GM18907 (cell line): ENCODE measurements at regions not wholly inside any gene's neighbourhood (a gene's known extent, or its start where the extent isn't known, plus 50 kb on each side); places are given as distances from the start of the nearest gene placed in this dataset.
"Not testable (repeated sequence)": the region's sequence is repeated elsewhere in the genome, so short reads cannot be mapped to it uniquely, and the experiment has no call there.

Experiments
- ATAC-seq: cut with Tn5 transposase; IDR thresholded peaks from one replicate; pipeline ENCODE4 v1.9.1; 2021; ENCODE audit warnings: mild to moderate bottlenecking, moderate library complexity; ENCODE audit not compliant: unreplicated experiment

DNA sequence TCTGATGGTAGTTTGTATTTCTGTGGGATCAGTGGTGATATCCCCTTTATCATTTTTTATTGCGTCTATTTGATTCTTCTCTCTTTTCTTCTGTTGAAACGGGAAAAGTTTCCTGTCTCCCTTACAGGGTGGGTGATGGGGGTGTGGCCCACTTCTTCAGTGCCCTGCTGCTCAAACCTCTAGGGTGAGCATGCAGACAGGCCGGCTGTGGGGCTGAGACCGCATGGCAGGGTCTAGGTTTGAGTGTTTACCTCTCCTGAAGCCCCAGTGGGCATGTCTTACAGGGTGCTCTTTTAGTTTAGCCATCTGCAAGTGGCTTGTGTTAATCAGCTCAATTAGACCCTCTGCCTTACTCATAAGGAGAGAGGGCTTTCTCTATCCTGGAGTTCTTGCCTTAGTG, 450.0 kb upstream of the EPHA3 start:
- ATAC-seq = no peak

DNA sequence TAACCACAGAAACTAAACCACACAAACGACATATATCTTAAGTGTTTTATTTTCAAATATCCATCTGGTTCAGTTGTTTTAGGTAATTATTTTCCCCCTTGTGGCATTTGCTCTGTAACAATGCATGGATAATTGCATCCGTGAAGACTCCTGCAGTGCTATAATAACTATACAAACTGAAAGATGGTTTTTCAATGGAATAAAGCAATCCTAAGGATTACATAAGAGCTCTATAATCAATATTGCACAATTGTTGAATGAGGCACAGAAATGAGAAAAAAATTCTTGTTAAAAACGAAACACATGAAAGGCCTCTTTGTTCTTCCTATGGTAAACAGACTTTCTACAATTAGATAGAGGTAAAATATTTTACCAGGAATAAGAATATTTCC, 446.0 kb upstream of the EPHA3 start:
- no peak for ATAC-seq

DNA sequence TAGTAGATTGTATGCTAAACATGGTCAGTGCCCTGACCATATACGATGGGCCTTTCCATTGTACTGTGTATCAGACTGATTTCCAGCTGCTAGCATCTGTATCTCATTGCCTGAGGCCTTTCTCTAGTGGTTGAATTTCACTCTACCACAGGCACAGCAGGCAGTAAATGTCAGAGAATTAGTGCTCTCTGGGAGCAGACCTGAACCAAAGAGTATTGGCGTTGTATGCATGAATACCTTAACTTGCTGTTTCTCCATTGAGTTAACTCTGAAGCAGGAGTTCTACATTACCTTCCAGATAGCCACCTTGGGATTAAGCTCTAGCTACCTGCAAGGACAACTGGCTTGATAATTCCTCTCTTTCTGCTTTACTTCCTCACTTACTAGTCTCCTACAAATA, 439.2 kb upstream of the EPHA3 start:
- no peak for ATAC-seq

DNA sequence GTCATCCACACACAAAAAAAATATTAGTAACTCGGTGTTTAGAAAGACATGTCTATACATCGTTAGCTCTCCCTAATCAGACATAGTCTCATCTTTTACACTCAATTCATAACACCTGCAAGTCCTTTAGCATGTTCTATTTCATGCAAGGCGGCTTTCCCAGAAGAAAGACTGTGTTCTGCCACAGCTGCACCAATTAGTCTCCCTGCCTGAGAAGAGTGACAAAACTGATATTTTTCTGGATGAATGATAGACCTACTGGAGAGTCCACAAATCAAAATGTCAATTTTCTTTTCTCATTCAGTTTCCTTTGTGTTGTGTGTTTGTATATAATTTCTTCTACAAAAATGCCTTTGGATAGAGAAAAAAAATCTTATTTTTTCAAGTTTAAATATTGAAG, 435.8 kb upstream of the EPHA3 start:
- ATAC-seq = no peak

DNA sequence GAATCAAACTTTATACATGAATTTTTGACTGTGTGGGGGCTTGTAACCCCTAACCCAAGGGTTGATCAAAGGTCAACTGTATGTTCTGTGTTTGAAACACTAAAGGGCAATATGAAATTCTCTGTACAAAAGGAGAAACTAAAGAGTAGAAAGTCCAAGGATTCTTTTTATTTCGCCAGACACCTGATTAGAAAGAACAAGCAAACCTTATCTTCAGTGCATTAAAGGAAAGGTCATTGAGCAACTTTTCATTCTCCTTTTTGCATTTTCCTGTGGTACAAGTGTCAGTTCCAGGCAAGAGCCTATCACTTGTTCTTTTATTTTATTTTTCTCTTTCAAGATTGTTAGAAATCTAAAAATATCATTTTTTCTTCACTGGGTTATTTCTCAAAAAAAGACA, 430.1 kb upstream of the EPHA3 start:
- ATAC-seq = no peak

DNA sequence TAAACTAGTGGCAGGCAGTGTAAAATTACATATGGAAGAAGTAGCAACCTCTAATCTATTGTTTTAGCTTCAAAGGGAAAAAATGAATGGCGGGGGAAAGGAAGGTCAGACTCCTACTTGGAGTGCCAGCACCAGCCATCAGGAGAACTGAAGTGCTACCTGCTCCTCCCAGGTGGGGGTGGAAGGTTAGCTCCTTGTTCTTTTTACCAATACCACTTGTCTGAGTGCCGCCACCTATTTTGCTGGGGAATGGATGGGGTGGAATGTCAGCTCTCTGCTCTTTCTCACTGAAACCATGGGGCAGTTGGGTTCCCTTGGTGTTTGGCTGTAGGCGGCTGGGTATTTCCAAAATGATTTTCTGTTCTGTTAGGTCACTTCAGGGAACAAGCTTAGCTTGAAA, 428.7 kb upstream of the EPHA3 start:
- no peak for ATAC-seq

DNA sequence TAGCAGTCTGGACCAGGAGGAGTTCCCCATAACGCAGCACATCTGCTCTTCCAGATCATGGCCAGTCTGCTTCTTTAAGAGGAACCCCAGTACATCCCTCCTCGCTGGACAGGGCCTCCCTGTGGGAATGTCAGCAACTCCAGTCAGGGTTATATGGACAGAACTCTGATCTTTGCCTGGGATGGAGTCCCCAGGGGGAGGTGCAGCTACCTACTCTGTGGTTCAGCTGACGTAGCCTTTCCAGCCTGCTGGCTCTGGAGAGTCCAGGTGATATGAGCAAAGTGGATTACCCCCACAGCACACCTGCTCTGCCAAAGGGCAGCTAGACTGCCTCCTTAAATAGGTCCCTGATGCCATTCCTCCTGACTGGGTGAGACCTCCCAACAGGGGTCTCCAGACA, 417.1 kb upstream of the EPHA3 start:
- no peak for ATAC-seq

DNA sequence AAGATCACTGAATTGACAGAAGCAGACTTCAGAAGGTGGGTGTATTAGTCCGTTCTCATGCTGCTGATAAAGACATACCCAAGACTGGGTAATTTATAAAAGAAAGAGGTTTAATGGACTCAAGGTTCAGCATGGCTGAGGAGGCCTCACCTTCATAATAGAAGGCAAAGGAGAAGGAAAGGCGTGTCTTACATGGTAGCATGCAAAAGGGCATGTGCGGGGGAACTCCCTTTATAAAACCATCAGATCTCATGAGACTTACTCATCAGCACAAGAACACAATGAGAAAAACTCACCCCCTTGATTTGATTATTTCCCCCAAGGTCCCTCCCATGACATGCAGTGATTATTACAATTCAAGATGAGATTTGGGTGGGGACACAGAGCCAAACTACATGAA, 416.3 kb upstream of the EPHA3 start:
- ATAC-seq = no peak

DNA sequence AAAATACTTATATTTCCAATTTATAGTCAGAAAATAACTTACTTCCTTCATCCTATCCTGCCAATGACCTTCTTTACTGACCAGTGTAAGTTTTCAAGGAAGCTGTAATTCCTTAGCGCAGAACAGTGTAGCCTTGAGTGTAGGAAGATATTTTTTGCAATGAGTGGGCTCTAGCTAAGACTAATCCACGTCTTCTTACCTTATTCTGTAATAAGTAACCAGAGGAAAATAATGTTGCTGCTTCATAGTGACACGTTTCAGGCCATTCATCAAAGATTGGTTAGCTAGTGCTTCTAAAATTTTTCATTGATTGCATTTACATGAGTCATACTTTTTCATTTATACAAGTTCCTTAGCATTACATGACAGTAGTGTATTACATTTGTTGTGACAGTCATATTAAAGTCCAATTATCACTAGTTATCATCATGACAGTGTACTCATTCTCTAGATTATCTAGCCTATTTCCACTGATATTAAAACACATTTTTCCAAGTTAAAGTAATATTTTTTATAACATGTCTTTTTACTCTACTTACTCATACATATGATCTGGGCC, 403.8 kb upstream of the EPHA3 start:
- no peak for ATAC-seq

DNA sequence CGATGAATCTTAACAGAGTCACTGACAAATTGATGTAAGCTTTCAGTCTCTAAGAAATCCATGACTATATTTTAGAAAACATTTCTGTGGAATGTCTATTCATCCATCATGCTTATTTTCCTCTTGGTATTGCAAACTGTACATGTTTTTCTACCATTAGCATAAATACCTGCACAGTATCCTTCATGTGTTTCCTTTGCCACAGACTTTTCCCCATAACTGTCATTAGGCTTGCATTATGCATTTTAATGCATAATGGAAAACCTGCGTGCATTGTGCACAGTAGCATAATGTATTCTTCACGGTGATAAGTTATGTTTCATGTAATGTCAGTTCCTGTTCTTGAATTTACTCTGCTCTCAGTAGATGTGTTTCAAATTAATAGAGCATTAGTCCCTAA, 403.1 kb upstream of the EPHA3 start:
- no peak for ATAC-seq

DNA sequence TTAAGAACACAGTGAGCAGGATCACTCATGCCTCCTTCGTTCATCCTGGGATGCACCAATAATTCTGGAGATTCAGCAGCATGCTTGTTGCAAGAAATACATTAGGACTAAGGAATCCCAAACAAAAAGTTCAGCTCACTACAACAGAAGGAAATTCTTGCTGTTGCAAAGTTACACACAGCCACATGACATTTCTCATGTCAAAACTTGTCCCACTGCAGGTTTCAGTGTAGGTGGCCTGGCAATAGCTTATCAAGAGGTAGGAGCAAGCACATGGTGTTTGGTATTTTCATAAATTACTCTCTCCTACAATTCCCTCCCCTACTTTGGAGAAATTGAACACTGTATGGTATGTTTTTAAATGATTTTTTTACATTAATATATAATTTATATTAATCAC, 399.6 kb upstream of the EPHA3 start:
- no peak for ATAC-seq

DNA sequence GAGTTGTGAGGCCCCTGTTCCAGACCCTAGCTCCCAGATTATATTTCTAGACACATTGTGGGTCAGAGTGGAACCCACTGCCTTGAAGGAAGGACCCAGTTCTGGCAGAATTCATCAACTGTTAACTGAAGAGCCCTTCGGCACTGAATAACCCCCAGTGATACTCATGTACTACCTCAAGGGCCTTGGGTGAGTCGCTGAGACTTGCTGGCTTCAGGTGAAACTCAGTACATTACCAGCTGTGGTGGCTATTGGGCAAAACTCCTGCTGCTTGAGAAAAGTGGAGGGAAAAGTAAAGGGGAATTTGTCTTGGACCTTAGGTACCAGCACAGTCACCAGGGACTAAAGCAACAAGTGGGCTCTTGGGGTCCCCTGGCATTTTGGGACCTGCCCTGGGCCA, 394.9 kb upstream of the EPHA3 start:
- ATAC-seq = no peak

DNA sequence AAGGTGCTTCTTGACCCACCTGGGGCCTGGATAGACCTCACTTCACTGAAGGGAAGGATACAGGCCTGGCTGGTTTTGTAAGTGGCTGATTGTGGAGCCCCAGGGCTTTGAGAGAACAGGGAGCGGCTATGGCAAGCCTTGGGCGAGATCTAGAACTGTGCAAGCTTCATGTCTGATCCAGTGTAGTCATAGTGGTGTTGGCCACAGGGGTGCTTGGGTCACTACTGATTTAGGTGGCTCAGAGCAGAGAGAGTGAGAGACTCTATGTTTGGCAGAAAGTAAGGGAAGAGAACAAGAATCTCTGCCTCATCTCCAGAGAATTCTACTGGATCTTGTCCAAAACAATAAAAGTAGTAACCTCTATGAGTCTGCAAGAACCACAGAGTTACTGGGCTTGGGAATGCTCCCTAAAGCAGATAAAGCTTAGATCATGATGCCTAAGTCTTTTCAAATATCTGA, 394.2 kb upstream of the EPHA3 start:
- no peak for ATAC-seq

DNA sequence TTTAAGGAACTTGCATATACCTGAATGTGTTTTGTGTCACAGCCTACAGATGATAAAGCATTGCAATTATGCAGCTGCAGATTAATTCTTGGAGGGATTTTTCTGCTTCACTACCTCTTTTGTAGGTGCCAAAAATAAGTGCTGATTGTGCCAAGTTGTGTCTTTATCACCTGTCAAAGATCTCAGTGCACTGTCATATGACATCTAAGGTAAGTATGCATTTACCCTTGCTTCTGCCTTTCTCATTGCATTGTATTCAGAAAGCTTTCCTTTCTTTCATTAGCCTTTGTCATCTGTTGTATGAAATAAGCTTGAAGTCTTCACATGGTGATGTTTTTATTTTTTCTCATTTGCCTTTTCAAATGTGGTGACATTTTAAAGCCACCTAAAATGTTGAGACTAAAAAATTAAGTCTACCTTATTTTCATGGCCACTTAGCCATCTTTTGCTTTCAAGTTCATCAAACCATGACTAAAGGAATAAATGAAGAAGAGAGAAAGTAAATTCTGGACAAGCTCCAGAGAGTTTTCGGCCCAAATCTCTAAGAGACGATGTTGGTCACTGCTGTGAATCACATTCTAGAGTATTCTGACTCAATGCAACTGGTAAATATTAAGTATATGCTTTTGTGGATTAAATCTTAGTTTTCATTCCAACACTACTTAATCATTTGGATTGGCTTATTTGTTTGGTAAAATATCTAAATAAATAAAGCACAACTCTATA, 381.8 kb upstream of the EPHA3 start:
- ATAC-seq = no peak

DNA sequence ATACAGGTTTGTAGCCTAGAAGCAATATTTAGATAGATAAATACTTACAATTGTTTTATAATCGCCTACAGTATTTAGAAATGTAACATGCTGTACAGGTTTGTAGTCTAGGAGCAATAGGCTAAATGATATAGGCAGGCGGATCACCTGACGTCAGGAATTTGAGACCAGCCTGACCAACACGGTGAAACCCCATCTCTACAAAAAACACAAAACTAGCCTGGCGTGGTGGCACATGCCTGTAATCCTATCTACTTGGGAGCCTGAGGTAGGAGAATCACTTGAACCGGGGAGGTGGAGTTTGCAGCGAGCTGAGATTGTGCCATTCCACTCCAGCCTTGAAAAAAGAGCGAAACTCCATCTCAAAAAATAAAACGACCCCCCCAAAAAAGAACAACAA, 375.2 kb upstream of the EPHA3 start:
- no peak for ATAC-seq

DNA sequence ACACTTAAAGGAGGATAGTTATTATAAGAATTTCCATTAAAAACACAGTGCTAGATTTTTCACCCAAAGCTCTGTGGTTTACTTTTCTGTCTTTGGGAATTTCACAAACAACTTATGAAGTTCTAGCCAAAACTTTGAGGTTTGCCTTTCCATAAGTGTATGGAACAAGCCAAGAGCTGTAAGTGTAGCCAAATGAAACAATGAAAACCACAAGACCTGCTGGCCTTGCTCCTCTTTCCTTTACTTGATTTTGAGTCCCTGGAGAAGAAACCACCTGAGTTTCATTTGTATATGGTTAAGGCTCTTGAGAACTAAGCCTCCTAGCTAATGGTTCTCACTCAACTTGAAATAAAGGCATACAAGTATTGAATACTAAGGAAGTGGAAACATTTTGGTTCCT, 365.3 kb upstream of the EPHA3 start:
- no peak for ATAC-seq

DNA sequence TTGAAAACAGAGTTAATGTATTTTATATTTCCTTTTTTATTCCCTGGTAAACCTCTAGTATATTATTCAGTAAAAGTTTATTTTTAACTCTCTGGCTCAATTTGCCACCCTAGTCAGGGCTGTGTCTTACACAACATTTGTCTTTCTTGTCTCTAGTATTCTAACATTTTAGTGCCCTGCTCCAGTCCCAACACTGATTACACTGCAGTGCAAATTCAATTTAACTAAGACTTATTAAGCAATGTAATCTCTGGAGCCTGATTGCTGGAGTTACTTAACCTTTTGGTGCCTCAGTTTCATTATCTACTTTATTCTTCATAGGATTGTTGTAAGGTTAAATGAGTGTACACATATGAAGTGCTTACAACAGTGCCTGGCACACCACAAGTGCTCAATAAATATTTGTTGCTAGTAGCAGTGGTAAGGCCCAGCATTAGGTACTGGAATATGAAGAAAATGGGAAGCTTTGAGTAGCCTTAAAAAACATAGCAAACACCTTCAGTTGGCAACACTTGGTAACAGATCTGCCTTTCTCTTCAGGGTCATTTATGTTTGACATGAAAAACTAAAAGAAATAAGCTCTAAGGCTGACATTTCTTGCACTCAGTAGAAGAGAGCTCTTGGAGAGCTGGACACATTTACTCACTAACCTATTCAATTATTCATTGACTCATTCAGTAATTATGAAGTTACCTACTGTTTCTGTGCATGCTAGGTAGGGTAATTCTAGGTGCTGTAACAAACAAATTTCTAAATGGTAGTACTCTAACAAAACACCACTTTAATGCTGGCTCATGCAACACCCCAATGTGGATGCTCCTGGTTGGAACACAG, 364.5 kb upstream of the EPHA3 start:
- no peak for ATAC-seq

DNA sequence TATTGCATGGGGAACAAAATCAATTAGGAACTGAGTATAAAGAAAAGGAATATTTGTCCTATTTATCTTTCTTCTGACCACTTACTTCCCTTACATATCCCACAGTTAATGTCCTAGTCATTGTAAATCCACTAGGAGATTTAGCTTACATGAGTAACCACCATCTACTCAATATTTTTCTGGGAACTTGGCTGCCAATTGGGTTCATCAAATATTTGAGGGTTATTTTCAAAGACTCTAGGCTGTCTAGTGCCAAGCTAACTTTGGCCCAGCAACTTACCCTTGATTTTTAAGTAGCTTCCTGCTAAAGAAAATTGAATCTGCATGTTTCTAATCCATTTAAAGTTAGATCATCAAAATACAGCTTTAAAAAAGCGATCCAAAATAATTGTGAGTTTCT, 362.5 kb upstream of the EPHA3 start:
- ATAC-seq = no peak

DNA sequence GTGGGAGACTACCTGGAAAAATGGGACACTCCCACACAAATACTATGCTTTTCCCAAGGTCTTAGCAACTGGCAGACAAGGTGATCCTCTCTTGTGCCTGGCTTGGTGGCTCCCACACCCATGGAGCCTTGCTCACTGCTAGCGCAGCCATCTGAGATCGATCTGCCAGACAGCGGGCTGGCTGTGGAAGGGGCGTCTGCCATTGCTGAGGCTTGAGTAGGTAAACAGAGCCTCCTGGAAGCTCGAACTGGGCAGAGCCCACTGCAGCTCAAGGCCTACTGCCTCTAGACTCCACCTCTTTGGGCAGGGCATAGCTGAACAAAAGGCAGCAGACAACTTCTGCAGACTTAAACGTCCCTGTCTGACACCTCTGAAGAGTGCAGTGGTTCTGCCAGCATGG, 360.3 kb upstream of the EPHA3 start:
- not testable (repeated sequence) for ATAC-seq

DNA sequence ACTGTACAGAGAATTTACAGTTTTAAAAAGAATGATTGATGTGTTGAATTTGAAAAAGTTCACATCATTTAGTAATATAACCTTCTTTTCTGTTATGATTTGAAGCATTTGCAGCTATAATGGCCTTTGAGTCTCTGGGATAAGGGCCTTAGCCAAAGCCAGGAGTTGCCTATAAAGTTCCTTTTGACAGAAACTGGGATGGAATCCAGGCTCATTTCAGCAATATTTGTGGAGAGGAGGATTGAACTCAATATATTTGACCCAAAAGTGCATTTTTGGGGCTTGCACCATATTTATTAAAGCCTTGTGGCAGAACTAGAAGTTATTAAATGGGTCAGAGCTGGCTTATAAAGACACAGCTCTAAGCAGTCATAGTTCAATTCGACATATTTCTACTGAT, 348.7 kb upstream of the EPHA3 start:
- ATAC-seq = no peak

DNA sequence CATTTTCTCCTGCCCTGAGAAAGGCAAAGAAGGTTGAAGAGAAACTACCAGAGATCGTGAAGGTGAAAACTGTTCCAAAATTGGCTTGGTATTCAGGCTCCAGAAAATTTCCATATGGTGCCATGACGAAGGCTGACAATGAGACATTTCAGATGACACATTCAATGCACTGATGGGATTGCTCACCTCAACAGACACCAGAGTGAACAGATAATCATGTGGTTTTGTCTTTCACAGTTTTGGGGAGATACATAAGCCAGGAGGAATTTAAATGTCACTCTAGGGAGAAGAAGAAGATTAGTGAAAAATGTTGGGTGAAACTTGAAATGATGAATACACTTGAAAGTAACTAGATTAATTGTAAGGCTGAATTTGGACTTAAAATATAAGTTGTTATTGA, 339.7 kb upstream of the EPHA3 start:
- ATAC-seq = no peak

DNA sequence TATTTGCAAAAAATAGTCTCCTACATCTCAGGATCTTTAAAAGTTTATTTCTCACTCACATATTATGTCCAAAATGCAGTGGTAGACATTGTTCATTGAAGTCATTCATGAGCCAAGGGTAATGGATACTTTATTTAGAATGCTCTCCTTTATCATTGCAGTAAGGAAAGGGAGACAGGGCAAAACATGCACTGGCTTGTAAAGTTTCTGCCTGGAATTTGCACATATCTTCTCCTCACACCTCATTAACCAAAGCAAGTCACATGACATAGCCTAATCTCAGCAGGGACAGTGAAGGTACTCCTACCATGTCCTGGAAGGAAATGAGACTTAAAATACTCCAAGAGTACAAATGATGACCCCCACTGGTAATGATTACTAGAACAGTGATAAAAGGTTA, 333.7 kb upstream of the EPHA3 start:
- no peak for ATAC-seq
